T-helper 2 cell treated with Interferon-gamma antibody and Interleukin-4, amounts not matched to agents 100 ng/mL and 5 ng/mL, for 36 hours (primary cell): ENCODE measurements at regions not wholly inside any gene's neighbourhood (a gene's known extent, or its start where the extent isn't known, plus 50 kb on each side); places are given as distances from the start of the nearest gene placed in this dataset.
"Not testable (repeated sequence)": the region's sequence is repeated elsewhere in the genome, so short reads cannot be mapped to it uniquely, and the experiment has no call there.

ENCODE experiments used
- intact Hi-C: fragments of 100-400 bp; cut with micrococcal nuclease; formaldehyde crosslinking; loops from one replicate; pipeline ENCODE4 v1.15.1; 2023

- intact Hi-C loops: no loop called here
These were observed 87.0 kb downstream of the PLSCR2 start for GRCh38 chr3:146382386-146382785.

DNA sequence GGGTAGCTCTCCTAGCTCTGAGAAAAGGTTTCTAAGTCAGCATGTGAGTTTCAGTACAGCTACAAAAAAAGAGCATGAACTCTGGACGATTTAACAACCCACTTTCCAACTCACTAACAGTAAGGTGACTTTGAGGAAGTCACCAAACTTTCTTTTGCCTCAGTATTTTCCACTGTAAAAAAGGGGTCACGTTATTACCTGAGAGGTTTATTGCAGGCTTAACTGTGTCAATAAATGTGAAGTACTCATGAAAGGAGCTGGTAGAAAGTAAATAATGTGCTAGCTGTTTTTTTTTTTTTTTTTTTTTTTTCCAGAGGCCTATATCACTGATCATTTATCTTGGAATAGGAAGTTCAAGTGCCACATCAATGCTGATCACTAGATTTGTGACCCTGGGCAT lies 89.3 kb downstream of the PLSCR2 start:
- intact Hi-C loops: no loop called here

DNA sequence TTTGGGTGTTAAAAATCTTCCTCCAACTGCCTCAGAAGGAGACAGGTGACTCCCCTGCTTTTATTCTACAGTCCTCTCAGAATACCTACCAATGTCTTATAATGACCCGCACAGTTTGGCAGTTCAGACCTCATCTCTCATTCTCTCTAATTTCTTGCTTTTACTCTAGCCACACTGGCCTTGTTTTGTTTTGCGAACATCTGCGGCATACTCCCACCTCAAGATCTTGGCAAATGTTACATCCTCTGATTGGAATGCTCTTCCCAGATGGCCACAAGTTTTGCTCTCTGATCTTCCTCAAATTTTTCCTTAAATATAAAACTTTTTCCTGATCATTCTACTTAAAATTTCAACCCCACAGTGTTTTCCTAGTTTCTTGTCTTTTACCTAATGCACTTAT lies 94.1 kb downstream of the PLSCR2 start:
- intact Hi-C loops: no loop called here

DNA sequence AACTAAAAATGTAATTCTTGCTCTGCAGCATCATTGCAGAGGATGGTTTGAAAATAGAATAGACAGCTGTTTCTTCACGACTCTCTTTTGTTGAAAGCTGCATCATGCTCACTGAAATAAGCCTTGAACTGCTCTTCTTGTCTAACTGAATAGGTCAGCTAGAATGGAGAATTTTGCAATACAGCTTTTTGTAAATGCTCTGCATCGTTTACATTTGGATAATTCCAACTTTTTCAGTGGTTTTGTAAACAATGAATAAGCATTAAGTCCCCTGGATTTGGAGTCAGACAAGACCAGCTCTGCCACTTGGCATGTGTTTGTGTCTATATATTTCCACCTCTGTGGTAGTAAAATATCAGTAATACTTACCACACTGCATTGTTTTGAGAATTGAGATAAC lies 95.2 kb downstream of the PLSCR2 start:
- intact Hi-C loops: no loop called here

DNA sequence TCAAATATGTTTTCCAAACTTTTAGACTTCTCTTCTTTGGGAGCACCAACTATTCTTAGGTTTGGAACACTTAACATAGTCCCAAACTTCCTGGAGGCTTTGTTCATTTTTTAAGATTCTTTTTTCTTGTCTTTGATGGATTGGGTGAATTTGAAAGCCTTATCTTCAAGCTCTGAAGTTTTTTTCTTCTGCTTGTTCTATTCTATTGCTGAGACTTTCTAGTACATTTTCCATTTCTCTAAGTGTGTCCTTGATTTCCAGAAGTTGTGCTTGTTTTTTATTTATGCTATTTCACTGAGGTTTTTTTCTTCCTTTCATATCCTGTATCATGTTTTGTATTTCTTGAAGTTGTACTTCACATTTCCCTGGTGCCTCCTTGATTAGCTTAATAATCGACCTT lies 97.5 kb downstream of the PLSCR2 start:
- intact Hi-C loops: no loop called here

- intact Hi-C loops: no loop called here
These were observed 100.4 kb downstream of the PLSCR2 start for GRCh38 chr3:146368882-146369523.

- intact Hi-C loops: no loop called here
These were observed 108.9 kb upstream of the PLSCR4 start for GRCh38 chr3:146359841-146360240.

GRCh38 chr3:146354421-146354820 lies 103.5 kb upstream of the PLSCR4 start:
- intact Hi-C loops: not testable (repeated sequence)

DNA sequence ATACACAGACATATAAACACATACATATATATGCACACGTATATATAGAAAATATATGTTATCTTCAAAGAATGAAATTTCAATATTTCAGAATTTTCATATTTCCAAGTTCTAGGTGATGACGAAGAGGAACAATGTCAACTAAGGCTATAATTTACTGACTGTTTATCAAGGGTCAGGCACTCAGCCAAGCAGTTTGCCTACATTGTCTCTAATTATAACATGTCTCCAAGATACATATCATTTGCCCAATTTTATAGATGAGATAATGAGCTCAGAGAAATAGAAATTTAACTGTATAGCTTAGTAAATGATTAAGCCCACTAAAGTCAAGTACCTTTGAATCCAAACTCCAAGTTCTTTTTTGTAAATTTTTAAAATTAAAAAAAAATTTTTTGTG lies 99.9 kb upstream of the PLSCR4 start:
- intact Hi-C loops: no loop called here

GRCh38 chr3:146345900-146346299 lies 95.0 kb upstream of the PLSCR4 start:
- intact Hi-C loops: no loop called here

DNA sequence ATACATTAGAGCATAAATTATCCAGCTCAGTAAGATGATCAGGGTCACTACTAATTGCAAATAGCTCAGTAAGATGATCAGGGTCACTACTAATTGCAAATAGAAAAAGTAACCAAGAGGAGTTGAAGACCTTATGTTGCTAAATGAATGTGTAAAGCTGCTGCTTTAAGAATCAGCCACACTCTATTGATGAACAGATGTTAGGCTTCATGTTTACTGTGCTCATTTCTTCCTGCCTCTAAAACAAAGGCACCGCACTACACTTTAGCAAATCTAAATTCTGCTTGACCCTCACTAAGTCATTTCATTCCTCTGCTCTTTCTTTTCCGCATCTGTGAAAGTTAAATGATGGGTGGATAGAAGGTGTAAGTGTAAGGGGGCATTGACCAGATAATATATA lies 92.6 kb upstream of the PLSCR4 start:
- intact Hi-C loops: no loop called here

DNA sequence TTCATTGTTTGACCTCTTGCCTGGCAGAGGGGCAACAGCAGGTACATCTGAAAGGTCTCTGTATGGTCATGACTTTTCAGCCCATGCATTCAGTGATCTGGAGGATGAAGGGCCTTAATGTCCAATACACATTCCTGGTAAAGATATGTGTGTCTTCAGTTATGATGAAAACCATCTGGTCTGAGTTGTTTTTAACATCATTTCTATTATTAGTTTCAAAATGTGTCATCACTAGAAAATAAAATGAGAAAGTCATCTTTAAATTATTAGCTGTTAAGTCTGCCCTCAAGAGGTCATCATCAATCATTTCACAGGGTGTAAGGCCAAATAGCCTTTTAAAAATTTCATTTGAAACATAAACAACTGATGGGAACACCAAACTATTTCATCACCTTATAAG lies 92.1 kb upstream of the PLSCR4 start:
- intact Hi-C loops: no loop called here

GRCh38 chr3:146339349-146339748 lies 88.4 kb upstream of the PLSCR4 start:
- intact Hi-C loops: loop anchor here (10.0 kb wide), 1 partner anchor 235 kb away; no protein-coding TSS in a partner anchor

DNA sequence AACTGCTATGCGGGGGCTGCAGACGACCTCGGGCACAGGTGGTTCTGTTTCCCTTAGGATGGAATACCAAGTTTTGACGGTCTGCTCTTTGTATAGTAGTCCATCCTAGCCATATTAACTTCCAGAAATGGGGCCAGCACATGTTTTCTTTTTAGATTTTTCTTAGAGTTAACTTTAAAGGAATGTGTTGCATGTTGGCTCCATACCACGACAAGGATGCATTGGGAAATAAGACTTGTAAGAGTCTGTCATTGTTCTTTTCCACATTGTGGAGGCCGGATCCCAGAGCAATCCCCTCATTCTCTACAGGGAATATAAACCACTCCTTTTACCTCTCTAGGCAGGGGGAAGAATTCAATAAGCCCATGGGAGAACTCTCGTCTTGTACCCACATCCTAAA lies 87.1 kb upstream of the PLSCR4 start:
- intact Hi-C loops: loop anchor here (10.0 kb wide), 1 partner anchor 237 kb away; no protein-coding TSS in a partner anchor

GRCh38 chr3:146335386-146335785 lies 84.5 kb upstream of the PLSCR4 start:
- intact Hi-C loops: loop anchor here (10.0 kb wide), 1 partner anchor 239 kb away; no protein-coding TSS in a partner anchor

GRCh38 chr3:146334151-146334550 lies 83.2 kb upstream of the PLSCR4 start:
- intact Hi-C loops: loop anchor here (10.0 kb wide), 1 partner anchor 241 kb away; no protein-coding TSS in a partner anchor

- intact Hi-C loops: loop anchor here (10.0 kb wide), 1 partner anchor 243 kb away; no protein-coding TSS in a partner anchor
These were observed 81.1 kb upstream of the PLSCR4 start for GRCh38 chr3:146331967-146332366.

DNA sequence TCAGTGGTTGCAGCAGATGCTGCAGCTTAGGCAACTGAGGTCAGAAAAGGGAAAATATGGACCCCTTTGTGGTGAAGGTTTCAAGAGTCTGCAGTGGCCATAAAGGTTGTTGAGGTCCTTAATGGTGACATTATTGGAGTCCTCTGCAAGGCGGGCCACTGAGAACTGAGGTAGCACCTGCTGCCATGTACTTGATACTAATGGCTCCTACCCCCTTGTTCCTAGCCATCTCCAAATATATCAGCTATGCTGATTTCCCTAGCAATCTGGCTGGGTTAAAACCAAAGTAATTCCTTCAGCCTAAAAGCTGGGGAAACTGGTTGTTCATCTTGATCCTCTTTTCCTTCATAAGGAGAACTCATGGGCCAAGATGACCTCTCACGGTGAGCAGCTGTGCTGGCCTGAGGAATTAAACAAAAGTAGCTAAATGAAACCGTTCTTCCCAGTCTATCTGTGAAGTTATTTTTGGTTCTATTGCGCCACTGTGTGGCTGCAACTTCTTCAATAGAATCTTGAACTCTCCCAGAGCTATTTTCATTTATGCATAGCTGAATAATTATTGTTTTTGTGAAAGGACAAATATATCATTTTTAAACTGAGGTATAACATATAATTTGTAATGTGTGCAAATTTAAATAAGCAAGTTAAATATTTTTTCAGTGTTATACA lies 76.1 kb upstream of the PLSCR4 start:
- intact Hi-C loops: loop anchor here (2.0 kb wide), 1 partner anchor 108 kb away; no protein-coding TSS in a partner anchor

DNA sequence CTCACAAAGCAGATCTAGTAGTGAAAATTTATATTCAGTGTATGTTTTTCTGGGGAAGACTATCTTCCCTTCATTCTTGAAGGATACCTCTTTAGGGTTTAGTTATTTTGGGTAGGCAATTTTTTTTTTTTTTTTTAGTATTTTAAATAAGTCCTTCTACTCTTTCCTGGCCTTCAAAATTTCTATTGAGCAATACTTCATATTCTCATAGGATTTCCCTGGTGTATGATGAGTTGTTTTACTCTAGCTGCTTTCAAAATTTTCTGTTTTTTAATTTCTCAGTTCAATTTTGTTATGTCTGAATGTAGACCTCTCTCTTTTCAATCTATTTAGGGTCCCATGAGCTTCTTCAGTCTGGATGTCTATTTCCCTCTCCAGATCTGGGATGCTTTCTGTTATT lies 74.3 kb upstream of the PLSCR4 start:
- intact Hi-C loops: no loop called here

DNA sequence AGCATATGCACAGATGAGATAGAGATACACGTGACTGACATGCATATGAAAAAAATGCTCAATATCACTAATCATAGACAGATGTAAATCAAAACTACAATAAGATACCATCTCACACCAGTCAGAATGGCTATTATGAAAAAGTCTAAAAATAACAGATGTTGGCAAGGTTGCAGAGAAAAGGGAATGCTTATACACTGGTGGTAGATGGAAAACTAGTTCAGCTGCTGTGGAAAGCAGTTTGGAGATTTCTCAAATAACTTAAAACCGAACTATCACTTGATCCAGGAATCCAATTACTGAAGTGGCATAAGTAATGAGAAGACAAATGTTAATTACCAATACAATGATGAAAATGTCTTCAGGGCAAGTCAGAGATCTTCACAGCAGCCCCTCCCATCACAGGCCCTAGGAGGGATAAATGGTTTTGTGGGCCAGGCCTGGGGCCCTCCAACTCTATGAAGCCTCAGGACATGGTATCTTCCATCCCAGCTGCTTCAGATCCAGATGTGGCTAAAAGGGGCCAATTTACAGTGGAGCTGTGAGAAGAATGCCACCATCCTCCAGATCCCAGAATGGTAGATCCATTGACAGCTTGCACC lies 71.4 kb upstream of the PLSCR4 start:
- intact Hi-C loops: no loop called here

DNA sequence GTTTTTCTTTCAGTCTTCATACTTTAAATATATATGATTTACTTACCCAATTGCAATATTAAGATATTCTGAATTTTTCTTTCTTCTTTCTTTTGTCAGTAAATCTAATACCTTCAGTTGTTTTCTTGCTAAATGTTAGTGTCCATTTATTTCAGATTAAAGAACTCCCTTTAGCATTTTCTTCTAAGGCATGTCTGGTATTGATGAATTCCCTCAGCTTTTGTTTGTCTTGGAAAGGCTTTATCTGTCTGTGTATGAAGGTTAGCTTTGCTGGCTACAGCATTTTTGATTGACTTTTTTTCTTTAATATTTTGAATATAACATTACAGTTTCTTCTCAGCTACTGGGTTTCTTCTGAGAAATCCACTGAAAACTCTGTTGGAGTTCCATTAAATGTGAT lies 64.0 kb upstream of the PLSCR4 start:
- intact Hi-C loops: no loop called here

GRCh38 chr3:146313746-146314111 lies 62.8 kb upstream of the PLSCR4 start:
- intact Hi-C loops: no loop called here
